ENCODE measurements at regions not wholly inside any gene's neighbourhood (a gene's known extent, or its start where the extent isn't known, plus 50 kb on each side); places are given as distances from the start of the nearest gene placed in this dataset.

DNA sequence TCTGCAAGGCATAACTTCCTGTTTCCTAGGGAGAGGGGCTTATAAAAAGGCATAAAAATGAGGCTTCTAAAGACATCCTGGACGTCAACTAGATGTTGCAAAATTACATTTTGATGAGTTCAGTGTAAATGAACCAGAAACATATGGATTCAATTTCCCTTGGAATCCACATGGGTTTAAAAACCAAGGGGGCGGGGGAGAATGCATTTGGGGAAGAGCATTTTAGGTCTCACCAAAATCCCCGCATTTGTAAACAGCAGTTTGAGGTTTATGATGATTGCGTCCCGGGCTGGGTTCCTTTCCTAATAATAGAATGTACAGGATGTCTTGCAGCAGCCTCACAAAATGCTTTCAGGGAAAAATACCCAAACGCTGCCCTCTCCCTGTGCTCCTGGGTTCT, 407.8 kb downstream of the ZNF536 start:
- TF ChIP-seq CTCF (IDR thresholded peaks at IDR 0.05) (no peak), POLR2AphosphoS5 (IDR thresholded peaks at IDR 0.05) (no peak)

All from prostate gland (tissue), 2 donors.